ENCODE measurements at regions not wholly inside any gene's neighbourhood (a gene's known extent, or its start where the extent isn't known, plus 50 kb on each side); places are given as distances from the start of the nearest gene placed in this dataset.

DNA sequence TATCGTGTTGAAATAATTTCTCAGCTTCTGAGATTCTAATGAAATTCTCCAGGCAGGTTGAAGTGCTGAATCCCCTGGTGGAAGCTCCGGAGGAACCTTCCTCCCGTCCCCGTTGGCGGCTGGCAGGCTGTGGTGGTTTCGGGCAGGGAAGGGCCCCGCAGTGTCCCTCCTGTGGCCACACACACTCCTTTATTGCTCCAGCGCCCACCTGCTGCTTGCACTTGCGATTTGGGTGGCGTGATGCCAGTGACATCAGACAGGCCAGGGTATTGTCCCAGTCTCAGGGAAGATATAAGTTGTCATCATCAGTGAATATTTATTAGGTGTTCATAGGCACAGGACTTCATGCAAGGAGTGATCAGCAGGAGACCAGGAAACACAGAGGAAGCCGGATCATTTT lies 530.4 kb downstream of the QKI start:
- TF ChIP-seq, protein P1, sequence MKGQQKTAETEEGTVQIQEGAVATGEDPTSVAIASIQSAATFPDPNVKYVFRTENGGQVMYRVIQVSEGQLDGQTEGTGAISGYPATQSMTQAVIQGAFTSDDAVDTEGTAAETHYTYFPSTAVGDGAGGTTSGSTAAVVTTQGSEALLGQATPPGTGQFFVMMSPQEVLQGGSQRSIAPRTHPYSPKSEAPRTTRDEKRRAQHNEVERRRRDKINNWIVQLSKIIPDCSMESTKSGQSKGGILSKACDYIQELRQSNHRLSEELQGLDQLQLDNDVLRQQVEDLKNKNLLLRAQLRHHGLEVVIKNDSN (IDR thresholded peaks at IDR 0.05), result no peak
- TF ChIP-seq RAD21 (IDR thresholded peaks at IDR 0.05; ENCODE audit: low read depth) (no peak), EP300 (IDR thresholded peaks at IDR 0.05; ENCODE audit: borderline replicate concordance) (no peak), TAF1 (IDR thresholded peaks at IDR 0.05; ENCODE audit: low read depth) (no peak), YY1 (IDR thresholded peaks at IDR 0.05; ENCODE audit: low read depth) (no peak), TCF12 (IDR thresholded peaks at IDR 0.05; ENCODE audit: low read depth) (no peak)
- TF ChIP-seq, protein P2, sequence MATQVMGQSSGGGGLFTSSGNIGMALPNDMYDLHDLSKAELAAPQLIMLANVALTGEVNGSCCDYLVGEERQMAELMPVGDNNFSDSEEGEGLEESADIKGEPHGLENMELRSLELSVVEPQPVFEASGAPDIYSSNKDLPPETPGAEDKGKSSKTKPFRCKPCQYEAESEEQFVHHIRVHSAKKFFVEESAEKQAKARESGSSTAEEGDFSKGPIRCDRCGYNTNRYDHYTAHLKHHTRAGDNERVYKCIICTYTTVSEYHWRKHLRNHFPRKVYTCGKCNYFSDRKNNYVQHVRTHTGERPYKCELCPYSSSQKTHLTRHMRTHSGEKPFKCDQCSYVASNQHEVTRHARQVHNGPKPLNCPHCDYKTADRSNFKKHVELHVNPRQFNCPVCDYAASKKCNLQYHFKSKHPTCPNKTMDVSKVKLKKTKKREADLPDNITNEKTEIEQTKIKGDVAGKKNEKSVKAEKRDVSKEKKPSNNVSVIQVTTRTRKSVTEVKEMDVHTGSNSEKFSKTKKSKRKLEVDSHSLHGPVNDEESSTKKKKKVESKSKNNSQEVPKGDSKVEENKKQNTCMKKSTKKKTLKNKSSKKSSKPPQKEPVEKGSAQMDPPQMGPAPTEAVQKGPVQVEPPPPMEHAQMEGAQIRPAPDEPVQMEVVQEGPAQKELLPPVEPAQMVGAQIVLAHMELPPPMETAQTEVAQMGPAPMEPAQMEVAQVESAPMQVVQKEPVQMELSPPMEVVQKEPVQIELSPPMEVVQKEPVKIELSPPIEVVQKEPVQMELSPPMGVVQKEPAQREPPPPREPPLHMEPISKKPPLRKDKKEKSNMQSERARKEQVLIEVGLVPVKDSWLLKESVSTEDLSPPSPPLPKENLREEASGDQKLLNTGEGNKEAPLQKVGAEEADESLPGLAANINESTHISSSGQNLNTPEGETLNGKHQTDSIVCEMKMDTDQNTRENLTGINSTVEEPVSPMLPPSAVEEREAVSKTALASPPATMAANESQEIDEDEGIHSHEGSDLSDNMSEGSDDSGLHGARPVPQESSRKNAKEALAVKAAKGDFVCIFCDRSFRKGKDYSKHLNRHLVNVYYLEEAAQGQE (IDR thresholded peaks at IDR 0.05; ENCODE audit: low read depth), result no peak
- TF ChIP-seq, protein P3, sequence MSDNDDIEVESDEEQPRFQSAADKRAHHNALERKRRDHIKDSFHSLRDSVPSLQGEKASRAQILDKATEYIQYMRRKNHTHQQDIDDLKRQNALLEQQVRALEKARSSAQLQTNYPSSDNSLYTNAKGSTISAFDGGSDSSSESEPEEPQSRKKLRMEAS (IDR thresholded peaks at IDR 0.05), result no peak
